SU-DHL-6 (cell line): ENCODE measurements at regions not wholly inside any gene's neighbourhood (a gene's known extent, or its start where the extent isn't known, plus 50 kb on each side); places are given as distances from the start of the nearest gene placed in this dataset.

ENCODE experiments used
- CTCF ChIP-seq: fragments of 200-600 bp; sonication (generic); IDR thresholded peaks from one replicate; pipeline ENCODE4 v1.5.1; 2017; ENCODE audit warnings: antibody characterized with exemption, mild to moderate bottlenecking, low read length, moderate library complexity; ENCODE audit not compliant: insufficient read depth, poor library complexity, severe bottlenecking
- EZH2phosphoT487 ChIP-seq: fragments of 200-600 bp; sonication (generic), shearing (Covaris generic); conservative IDR thresholded peaks from 2 replicates; pipeline ENCODE4 v1.6.1; 2018; ENCODE audit warnings: mild to moderate bottlenecking, antibody characterized with exemption, low read length, moderate library complexity, mixed read lengths

- TF ChIP-seq CTCF (no peak), EZH2phosphoT487 (no peak)
These were observed 194.1 kb upstream of the KCNMB2 start for GRCh38 chr3:178342111-178342510.
